ENCODE measurements at regions not wholly inside any gene's neighbourhood (a gene's known extent, or its start where the extent isn't known, plus 50 kb on each side); places are given as distances from the start of the nearest gene placed in this dataset.

DNA sequence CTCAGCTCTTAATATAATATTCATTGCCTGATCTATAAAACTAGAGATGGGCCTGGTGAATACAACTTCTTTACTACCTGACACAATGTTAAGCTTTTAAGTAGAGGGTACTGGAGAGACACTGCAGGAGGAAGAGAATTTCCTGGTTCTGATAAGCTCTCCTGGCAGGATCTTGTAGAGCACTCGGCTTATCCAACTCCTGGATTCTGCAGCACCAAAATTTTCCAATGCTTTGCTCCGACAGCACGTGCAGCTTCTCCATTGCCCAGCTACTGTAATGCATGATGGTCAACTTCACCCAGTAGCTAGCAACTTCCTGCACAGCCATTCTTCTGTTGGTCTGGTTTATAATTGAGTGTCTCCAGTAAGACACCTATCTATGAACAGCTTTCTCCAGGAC, 686.2 kb upstream of the BOD1L1 start:
- TF ChIP-seq, protein P1, sequence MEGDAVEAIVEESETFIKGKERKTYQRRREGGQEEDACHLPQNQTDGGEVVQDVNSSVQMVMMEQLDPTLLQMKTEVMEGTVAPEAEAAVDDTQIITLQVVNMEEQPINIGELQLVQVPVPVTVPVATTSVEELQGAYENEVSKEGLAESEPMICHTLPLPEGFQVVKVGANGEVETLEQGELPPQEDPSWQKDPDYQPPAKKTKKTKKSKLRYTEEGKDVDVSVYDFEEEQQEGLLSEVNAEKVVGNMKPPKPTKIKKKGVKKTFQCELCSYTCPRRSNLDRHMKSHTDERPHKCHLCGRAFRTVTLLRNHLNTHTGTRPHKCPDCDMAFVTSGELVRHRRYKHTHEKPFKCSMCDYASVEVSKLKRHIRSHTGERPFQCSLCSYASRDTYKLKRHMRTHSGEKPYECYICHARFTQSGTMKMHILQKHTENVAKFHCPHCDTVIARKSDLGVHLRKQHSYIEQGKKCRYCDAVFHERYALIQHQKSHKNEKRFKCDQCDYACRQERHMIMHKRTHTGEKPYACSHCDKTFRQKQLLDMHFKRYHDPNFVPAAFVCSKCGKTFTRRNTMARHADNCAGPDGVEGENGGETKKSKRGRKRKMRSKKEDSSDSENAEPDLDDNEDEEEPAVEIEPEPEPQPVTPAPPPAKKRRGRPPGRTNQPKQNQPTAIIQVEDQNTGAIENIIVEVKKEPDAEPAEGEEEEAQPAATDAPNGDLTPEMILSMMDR (IDR thresholded peaks at IDR 0.05; ENCODE audit: low read depth, low read length, poor library complexity, severe bottlenecking) = no peak
- no peak for TF ChIP-seq EZH2phosphoT487 (IDR thresholded peaks at IDR 0.05; ENCODE audit: borderline replicate concordance, low read length)
- Histone ChIP-seq H3K79me2 (ENCODE audit: control insufficient read depth, low read length) (no peaks in the 10 kb centered on the region), H3K27ac (ENCODE audit: low read depth, low read length) (no peak overlapping the region), H3K4me2 (ENCODE audit: low read length) (no peak overlapping the region), H3K27me3 (ENCODE audit: control insufficient read depth, low read length) (no peaks in the 10 kb centered on the region), H3K4me3 (ENCODE audit: low read length) (no peak overlapping the region), H3F3A (ENCODE audit: control insufficient read depth, insufficient read depth) (no peaks in the 10 kb centered on the region), H3K9me2 (replicated peaks; ENCODE audit: control insufficient read depth, low read length) (no peaks in the 10 kb centered on the region), H3K4me1 (ENCODE audit: control insufficient read depth, low read length) (no peaks in the 10 kb centered on the region), H4K20me1 (ENCODE audit: control insufficient read depth, insufficient read depth, low read depth, low read length) (no peaks in the 10 kb centered on the region), H3K9me3 (ENCODE audit: control insufficient read depth, insufficient read depth, low read length) (no peaks in the 10 kb centered on the region), H3K36me3 (ENCODE audit: control insufficient read depth, low read length) (no peaks in the 10 kb centered on the region)

DNA sequence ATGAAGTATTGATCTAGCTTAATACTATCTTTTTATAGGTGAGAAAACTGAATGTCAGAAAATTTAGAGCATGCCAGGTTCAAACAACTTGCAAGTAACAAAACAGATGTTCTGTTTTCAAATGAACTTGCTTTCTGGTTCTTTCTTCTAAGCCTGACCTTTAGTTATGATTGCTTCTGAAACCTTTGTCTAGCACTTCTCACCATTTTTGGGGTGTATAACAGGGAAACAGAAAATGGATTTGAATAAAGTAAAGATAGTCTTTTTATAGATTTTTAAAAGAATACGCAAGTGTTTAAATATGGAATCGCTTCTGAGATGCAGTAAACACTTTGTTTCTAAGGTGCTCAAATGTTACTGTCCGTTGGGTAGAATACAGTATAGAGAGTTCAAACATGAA, 687.2 kb upstream of the CPEB2 start:
- no peaks in the 10 kb centered on the region for H3K9me3 ChIP-seq (ENCODE audit: control insufficient read depth, insufficient read depth, low read length)
- no peak overlapping the region for H3K27ac ChIP-seq (ENCODE audit: low read depth, low read length)
- H3K9me2 ChIP-seq (replicated peaks; ENCODE audit: control insufficient read depth, low read length) = no peaks in the 10 kb centered on the region
- H4K20me1 ChIP-seq (ENCODE audit: control insufficient read depth, insufficient read depth, low read depth, low read length) = no peaks in the 10 kb centered on the region
- no peak overlapping the region for H3K4me3 ChIP-seq (ENCODE audit: low read length)
- no peak for TF ChIP-seq EZH2phosphoT487 (IDR thresholded peaks at IDR 0.05; ENCODE audit: borderline replicate concordance, low read length)
- TF ChIP-seq, protein P1 (IDR thresholded peaks at IDR 0.05; ENCODE audit: low read depth, low read length, poor library complexity, severe bottlenecking) = no peak
- no peaks in the 10 kb centered on the region for H3K27me3 ChIP-seq (ENCODE audit: control insufficient read depth, low read length)
- H3K79me2 ChIP-seq (ENCODE audit: control insufficient read depth, low read length) = no peaks in the 10 kb centered on the region
- no peaks in the 10 kb centered on the region for H3F3A ChIP-seq (ENCODE audit: control insufficient read depth, insufficient read depth)
- no peaks in the 10 kb centered on the region for H3K36me3 ChIP-seq (ENCODE audit: control insufficient read depth, low read length)
- H3K4me2 ChIP-seq (ENCODE audit: low read length) = no peak overlapping the region
- H3K4me1 ChIP-seq (ENCODE audit: control insufficient read depth, low read length) = no peaks in the 10 kb centered on the region

DNA sequence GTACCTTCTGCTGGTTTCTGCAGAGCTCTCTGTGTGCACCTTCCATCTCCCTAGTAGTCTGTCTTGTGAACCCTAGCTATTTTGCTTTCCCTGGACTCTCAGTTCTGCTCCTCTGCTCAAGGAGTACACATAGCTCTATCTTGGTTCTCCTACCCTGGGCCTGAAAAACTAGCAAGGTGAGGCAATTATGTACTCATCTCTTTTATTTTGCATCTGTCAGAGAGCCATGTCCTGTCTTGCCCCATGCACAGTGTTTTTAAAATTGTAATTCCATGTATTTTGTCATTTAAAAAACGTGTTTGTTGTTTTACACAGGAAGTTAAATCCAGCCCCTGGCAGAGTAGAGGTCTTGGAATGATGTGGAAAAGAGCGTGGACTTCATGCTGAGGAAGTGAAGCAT, 684.9 kb upstream of the CPEB2 start:
- Histone ChIP-seq H3K27me3 (ENCODE audit: control insufficient read depth, low read length) (no peaks in the 10 kb centered on the region), H3K36me3 (ENCODE audit: control insufficient read depth, low read length) (no peaks in the 10 kb centered on the region), H3K4me1 (ENCODE audit: control insufficient read depth, low read length) (no peaks in the 10 kb centered on the region), H3K9me2 (replicated peaks; ENCODE audit: control insufficient read depth, low read length) (no peaks in the 10 kb centered on the region), H3K9me3 (ENCODE audit: control insufficient read depth, insufficient read depth, low read length) (no peaks in the 10 kb centered on the region), H3K27ac (ENCODE audit: low read depth, low read length) (no peak overlapping the region), H3K4me3 (ENCODE audit: low read length) (no peak overlapping the region), H3K79me2 (ENCODE audit: control insufficient read depth, low read length) (no peaks in the 10 kb centered on the region), H3K4me2 (ENCODE audit: low read length) (no peak overlapping the region), H4K20me1 (ENCODE audit: control insufficient read depth, insufficient read depth, low read depth, low read length) (no peaks in the 10 kb centered on the region), H3F3A (ENCODE audit: control insufficient read depth, insufficient read depth) (no peaks in the 10 kb centered on the region)
- TF ChIP-seq, protein P1 (IDR thresholded peaks at IDR 0.05; ENCODE audit: low read depth, low read length, poor library complexity, severe bottlenecking) = no peak
- no peak for TF ChIP-seq EZH2phosphoT487 (IDR thresholded peaks at IDR 0.05; ENCODE audit: borderline replicate concordance, low read length)

DNA sequence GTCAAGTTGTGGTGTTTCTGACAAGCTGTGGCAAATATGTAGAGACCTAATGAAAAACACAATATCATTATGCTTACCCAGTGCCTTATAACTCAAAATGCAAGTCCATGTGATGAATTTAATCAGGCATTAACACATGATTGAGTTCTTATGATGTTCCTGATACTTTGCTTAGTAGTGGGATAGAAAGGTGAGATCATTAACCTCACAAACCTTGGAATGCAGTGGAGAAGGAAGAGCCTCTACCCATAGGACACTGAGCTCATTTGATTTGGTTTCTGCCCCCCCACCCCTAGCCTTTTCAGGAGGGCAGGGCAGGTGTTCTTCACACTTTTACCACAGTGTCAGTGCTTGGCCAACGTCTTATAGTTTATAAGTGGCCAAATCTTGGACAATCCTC, 683.6 kb upstream of the CPEB2 start:
- Histone ChIP-seq H3K27ac (ENCODE audit: low read depth, low read length) (no peak overlapping the region), H3K4me1 (ENCODE audit: control insufficient read depth, low read length) (no peaks in the 10 kb centered on the region), H3K4me3 (ENCODE audit: low read length) (no peak overlapping the region), H3K27me3 (ENCODE audit: control insufficient read depth, low read length) (no peaks in the 10 kb centered on the region), H3K36me3 (ENCODE audit: control insufficient read depth, low read length) (no peaks in the 10 kb centered on the region), H4K20me1 (ENCODE audit: control insufficient read depth, insufficient read depth, low read depth, low read length) (no peaks in the 10 kb centered on the region), H3K79me2 (ENCODE audit: control insufficient read depth, low read length) (no peaks in the 10 kb centered on the region), H3K4me2 (ENCODE audit: low read length) (no peak overlapping the region), H3F3A (ENCODE audit: control insufficient read depth, insufficient read depth) (no peaks in the 10 kb centered on the region), H3K9me3 (ENCODE audit: control insufficient read depth, insufficient read depth, low read length) (no peaks in the 10 kb centered on the region), H3K9me2 (replicated peaks; ENCODE audit: control insufficient read depth, low read length) (no peaks in the 10 kb centered on the region)
- TF ChIP-seq, protein P1 (IDR thresholded peaks at IDR 0.05; ENCODE audit: low read depth, low read length, poor library complexity, severe bottlenecking) = no peak
- TF ChIP-seq EZH2phosphoT487 (IDR thresholded peaks at IDR 0.05; ENCODE audit: borderline replicate concordance, low read length) = no peak

Measured in DOHH2 (cell line).